Fibroblast of villous mesenchyme (primary cell): ENCODE measurements at regions not wholly inside any gene's neighbourhood (a gene's known extent, or its start where the extent isn't known, plus 50 kb on each side); places are given as distances from the start of the nearest gene placed in this dataset.

ENCODE experiments used
- DNase-seq: peaks from one replicate; pipeline ENCODE4 v3.0.0-alpha.2; 2010; ENCODE audit warnings: low read depth
- H3K4me3 ChIP-seq: 2 replicates; pipeline ENCODE4 v1.5.1; 2011; ENCODE audit warnings: low read depth, mild to moderate bottlenecking, low read length
- CTCF ChIP-seq: IDR thresholded peaks from 2 replicates; pipeline ENCODE4 v1.5.1; 2012; ENCODE audit warnings: low read depth, mild to moderate bottlenecking, low read length; ENCODE audit not compliant: insufficient read depth

- DNase-seq: no peak
- no peak for TF ChIP-seq CTCF
Observed at GRCh38 chr5:149441986-149442385, 62.9 kb upstream of the IL17B start.

DNA sequence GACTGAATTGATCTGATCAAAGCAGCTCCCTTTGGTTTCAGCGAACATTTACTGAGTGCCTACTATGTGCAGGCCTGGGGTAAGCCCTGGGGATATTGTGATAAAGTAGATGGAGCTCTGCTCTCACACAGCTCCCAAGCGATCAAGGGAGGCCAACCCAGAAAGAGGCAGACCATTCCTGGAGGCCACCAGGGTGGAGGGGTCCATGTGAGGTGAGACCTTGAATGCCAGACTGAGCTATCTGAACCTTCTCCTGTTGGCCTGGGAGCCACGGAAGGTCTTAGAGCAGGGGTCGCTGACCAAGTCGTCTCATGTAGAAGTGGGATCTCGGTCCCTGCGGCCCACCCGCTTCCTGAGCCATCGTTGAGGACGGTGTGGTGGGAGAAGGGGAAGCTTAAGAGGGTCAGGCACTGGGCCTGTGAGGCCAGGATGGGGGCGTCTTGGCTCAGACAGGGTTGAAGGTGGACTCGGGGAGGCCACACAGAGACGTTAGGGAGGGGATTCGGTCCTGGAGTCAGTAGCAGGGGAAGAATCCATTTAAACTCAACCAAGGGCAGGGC lies 62.2 kb upstream of the IL17B start:
- H3K4me3 ChIP-seq: no peak overlapping the region
- DNase-seq: no peak
- TF ChIP-seq CTCF: no peak

More at GRCh38 chr5:149441986-149442385, 62.9 kb upstream of the IL17B start:
- H3K4me3 ChIP-seq: no peak overlapping the region

DNA sequence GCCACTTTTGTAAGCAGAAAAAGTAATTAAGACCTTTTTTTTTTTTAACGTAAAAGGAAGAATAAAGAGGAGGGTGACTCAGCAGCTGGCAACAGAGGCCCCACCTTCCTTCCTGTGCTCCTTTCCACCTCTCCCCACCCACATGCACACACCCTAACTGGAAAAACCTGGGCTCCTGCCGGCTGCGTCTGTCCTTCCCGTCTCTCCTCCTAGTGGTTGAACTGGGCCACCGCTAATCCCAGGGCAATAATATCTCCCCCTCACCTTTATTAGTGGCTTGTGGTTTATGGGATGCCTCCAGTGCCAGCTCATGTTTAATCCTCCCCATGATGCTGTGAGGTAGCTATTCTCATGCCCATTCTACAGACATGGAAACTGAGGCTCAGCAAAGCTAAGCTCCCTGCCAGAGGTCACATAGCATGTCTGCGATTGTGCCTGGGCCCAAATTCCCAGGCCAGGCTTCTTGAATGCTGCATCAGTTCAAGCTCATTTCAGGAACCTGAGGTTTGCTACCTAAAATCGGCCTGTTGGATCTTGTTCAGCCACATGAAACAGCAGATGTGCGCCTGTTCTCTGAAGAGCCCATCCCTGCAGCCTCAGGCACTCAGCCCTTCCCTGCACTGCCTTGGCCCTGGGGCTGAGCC lies 60.9 kb upstream of the IL17B start:
- peak; percentile 41 for TF ChIP-seq CTCF
- no peak for DNase-seq
- no peak overlapping the region for H3K4me3 ChIP-seq

GRCh38 chr5:149438711-149439132 lies 59.6 kb upstream of the IL17B start:
- DNase-seq: no peak

DNA sequence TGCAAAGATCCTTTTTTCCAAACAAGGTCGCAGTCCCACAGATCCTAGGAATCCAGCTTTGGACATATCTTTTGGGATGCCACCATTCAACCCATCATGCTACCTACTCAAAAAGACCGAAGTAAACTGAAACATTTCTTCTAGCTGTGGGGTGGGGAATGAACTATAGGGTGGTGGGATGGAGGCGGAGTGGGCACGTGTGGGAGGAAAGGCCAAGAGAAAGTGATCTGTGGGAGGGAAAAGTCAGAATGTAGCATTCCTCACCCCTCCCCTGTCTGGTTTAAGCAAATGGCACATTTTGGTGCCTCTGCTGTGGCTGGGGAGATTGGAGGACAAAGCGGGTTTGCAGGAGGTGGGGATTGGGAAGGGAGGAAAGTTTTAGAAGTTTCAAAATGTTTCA lies 59.2 kb upstream of the IL17B start:
- no peak for DNase-seq
- no peak overlapping the region for H3K4me3 ChIP-seq
- no peak for TF ChIP-seq CTCF

More at GRCh38 chr5:149438711-149439132, 59.6 kb upstream of the IL17B start:
- no peak for TF ChIP-seq CTCF
- H3K4me3 ChIP-seq: no peak overlapping the region

DNA sequence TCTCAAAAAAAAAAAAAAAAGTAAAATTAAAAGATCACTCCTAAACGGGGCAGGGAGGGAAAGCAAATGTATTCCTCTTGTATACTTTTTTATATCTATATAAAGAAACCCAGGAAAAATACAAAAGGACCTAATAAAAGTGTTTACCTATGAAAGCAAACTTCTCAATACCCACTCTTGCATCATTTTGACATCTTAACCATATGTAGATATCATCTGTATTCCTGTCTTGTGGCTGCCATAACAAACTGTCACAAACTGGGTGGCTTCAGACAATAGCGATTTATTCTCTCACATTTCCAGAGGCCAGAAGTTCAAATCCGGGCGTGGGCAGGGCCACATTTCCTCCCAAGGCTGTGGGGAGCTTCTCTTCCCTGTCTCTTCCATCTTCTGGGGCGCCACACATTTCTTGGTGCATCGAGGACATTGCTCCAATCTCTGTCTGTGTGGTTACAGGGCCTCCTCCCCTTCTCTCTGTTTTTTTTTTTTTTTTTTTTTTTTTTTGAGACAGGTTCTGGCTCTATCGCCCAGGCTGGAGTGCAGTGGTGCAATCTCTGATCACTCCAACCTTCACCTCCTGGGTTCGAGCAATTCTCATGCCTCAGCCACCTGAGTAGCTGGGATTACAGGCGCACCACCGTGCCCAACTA lies 58.4 kb upstream of the IL17B start:
- no peak for TF ChIP-seq CTCF
- DNase-seq: no peak
- no peak overlapping the region for H3K4me3 ChIP-seq
